Bronchial epithelial cell (primary cell): ENCODE measurements at regions not wholly inside any gene's neighbourhood (a gene's known extent, or its start where the extent isn't known, plus 50 kb on each side); places are given as distances from the start of the nearest gene placed in this dataset.

Source experiments
- DNase-seq: peaks from one replicate; pipeline ENCODE4 v3.0.0-alpha.2; 2010; ENCODE audit warnings: low read depth
- FAIRE-seq: peaks from 2 replicates; lab custom pipeline; 2011; peaks lifted over from hg19 to GRCh38; lab: Jason Lieb, UNC
- H3K27me3 ChIP-seq: 2 replicates; pipeline ENCODE4 v1.5.1; 2011; ENCODE audit warnings: low read length; ENCODE audit not compliant: control insufficient read depth, insufficient read depth
- H3K36me3 ChIP-seq: 2 replicates; pipeline ENCODE4 v1.5.1; 2011; ENCODE audit warnings: low read length; ENCODE audit not compliant: control insufficient read depth, insufficient read depth
- H3K4me3 ChIP-seq: 2 replicates; pipeline ENCODE4 v1.5.1; 2011; ENCODE audit warnings: mild to moderate bottlenecking, low read depth, low read length, control low read depth
- TF ChIP-seq, protein P1 (sequence below): IDR thresholded peaks from 2 replicates; pipeline ENCODE4 v1.5.1; 2011; ENCODE audit warnings: mild to moderate bottlenecking, moderate library complexity, low read length, control low read depth, inconsistent platforms; ENCODE audit not compliant: insufficient read depth, severe bottlenecking

DNA sequence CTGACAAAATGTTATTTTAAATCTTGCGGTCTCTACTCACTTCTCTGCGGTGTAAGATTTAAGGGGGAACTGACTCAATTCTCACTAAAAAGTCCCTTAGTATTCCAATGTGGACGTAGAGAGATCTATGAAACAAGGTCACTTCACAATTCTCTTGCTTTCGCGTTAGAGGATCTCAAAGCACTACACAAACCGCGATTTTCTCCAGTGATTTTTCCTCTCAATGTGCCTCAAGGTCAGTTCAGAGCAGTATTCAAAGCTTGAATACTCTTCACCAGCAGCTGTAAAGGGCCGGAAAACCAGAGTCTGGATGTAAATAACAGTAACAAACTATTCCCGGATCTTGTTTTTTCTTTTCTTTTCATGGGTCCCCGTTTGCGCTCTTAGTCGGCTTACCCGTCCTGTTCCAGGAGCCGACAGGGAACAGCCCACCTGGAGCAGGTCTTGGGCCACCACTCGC is 128.2 kb downstream of the TMEM161B start:
- H3K4me3 ChIP-seq, result peak overlapping the region; percentile 43
- FAIRE-seq (no peak), DNase-seq (no peak)
- TF ChIP-seq, protein P1, sequence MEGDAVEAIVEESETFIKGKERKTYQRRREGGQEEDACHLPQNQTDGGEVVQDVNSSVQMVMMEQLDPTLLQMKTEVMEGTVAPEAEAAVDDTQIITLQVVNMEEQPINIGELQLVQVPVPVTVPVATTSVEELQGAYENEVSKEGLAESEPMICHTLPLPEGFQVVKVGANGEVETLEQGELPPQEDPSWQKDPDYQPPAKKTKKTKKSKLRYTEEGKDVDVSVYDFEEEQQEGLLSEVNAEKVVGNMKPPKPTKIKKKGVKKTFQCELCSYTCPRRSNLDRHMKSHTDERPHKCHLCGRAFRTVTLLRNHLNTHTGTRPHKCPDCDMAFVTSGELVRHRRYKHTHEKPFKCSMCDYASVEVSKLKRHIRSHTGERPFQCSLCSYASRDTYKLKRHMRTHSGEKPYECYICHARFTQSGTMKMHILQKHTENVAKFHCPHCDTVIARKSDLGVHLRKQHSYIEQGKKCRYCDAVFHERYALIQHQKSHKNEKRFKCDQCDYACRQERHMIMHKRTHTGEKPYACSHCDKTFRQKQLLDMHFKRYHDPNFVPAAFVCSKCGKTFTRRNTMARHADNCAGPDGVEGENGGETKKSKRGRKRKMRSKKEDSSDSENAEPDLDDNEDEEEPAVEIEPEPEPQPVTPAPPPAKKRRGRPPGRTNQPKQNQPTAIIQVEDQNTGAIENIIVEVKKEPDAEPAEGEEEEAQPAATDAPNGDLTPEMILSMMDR, result no peak
- no peaks in the 10 kb centered on the region for H3K36me3 ChIP-seq
- no peaks in the 10 kb centered on the region for H3K27me3 ChIP-seq

- DNase-seq, result no peak
- TF ChIP-seq, protein P1, result no peak
Observed at GRCh38 chr5:88130211-88130815, 138.3 kb downstream of the TMEM161B start.

DNA sequence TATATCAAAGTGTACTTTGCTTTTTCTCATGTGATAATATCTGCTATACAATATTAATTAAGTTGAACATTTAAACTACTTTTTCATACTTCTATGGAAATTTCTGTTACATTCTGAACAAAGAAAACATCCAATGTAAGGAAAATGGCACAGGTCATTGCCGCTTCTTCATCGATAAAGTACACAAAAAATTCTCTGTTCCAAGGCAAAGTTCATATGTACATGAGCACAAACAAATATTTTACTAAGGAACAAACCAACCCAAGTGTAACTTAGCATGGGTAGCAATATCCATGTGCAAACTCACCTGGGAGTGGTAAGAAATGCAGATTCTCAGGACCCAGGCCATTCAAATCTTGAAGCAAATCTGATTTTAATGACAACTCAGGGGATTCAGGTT is 139.8 kb downstream of the TMEM161B start:
- no peak for FAIRE-seq
- TF ChIP-seq, protein P1, result no peak
- no peaks in the 10 kb centered on the region for H3K27me3 ChIP-seq
- no peak for DNase-seq
- no peaks in the 10 kb centered on the region for H3K36me3 ChIP-seq
- H3K4me3 ChIP-seq, result no peak overlapping the region

More at GRCh38 chr5:88130211-88130815, 138.3 kb downstream of the TMEM161B start:
- Histone ChIP-seq H3K4me3 (no peak overlapping the region), H3K36me3 (no peaks in the 10 kb centered on the region), H3K27me3 (no peaks in the 10 kb centered on the region)
- FAIRE-seq, result no peak

GRCh38 chr5:88119535-88120125 is 149.0 kb downstream of the TMEM161B start:
- TF ChIP-seq, protein P1, result no peak
- no peak for FAIRE-seq

GRCh38 chr5:88118179-88118578 is 150.5 kb downstream of the TMEM161B start:
- no peak for FAIRE-seq
- Histone ChIP-seq H3K27me3 (no peaks in the 10 kb centered on the region), H3K36me3 (no peaks in the 10 kb centered on the region), H3K4me3 (no peak overlapping the region)
- TF ChIP-seq, protein P1, result no peak
- DNase-seq, result no peak

More at GRCh38 chr5:88119535-88120125, 149.0 kb downstream of the TMEM161B start:
- Histone ChIP-seq H3K27me3 (no peaks in the 10 kb centered on the region), H3K36me3 (no peaks in the 10 kb centered on the region), H3K4me3 (no peak overlapping the region)
- no peak for DNase-seq
